ENCODE measurements at regions not wholly inside any gene's neighbourhood (a gene's known extent, or its start where the extent isn't known, plus 50 kb on each side); places are given as distances from the start of the nearest gene placed in this dataset.

GRCh38 chr2:120601566-120601965 lies 134.1 kb upstream of the GLI2 start:
- no peak for DNase-seq (ENCODE audit: low read depth in 2 of 2)

GRCh38 chr2:120602251-120602650 lies 133.4 kb upstream of the GLI2 start:
- no peak for DNase-seq (ENCODE audit: low read depth in 2 of 2)

GRCh38 chr2:120604767-120605166 lies 130.9 kb upstream of the GLI2 start:
- DNase-seq (ENCODE audit: low read depth in 2 of 2): no peak

GRCh38 chr2:120605231-120605935 lies 130.3 kb upstream of the GLI2 start:
- no peak for DNase-seq (ENCODE audit: low read depth in 2 of 2)

DNA sequence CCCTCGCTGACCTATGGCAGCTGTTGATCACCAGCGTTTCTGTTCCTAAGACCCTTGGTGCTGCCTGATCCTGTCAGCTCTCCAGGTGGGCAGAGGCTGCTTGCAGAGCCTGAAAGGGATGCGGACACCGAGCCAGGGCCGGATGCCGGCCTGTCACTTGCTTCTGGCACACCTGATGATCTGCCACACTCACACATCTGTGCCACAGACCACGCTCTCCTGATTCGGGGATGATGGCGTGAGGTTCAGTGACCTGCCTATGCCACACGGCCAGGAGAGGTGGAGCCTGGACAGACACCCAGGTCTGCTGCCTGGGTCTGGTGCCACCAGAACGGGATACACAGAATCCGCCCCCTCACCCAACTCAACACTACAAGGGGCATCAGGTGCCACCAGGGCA lies 129.4 kb upstream of the GLI2 start:
- no peak for DNase-seq (ENCODE audit: low read depth in 2 of 2)

DNA sequence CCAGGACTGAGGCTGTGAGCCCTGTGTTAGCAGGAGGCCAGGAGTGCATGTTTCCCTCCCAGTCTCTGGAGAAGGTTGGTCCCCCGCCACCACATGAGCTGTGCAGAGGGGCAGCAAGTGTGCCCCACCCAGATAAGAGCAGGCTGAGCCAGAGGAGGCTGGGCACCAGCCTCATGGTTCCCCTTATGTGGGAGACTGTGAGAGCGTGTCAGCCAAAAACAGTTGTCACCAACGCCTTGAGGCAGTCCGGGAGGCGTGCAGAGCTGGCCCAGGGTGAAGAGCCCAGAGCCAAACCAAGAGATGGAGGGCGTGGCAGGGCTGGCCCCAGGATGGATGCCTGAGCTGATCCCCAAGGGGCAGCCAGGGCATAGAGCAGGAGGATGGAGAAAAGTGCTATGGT lies 128.7 kb upstream of the GLI2 start:
- no peak for DNase-seq (ENCODE audit: low read depth in 2 of 2)

GRCh38 chr2:120607506-120607905 lies 128.2 kb upstream of the GLI2 start:
- DNase-seq (ENCODE audit: low read depth in 2 of 2): no peak

- DNase-seq (ENCODE audit: low read depth in 2 of 2): no peak
Measured at GRCh38 chr2:120607996-120608395, 127.7 kb upstream of the GLI2 start.

GRCh38 chr2:120609826-120610395 lies 125.8 kb upstream of the GLI2 start:
- DNase-seq (ENCODE audit: low read depth in 2 of 2): no peak

- no peak for DNase-seq (ENCODE audit: low read depth in 2 of 2)
Measured at GRCh38 chr2:120611016-120611415, 124.7 kb upstream of the GLI2 start.

- DNase-seq (ENCODE audit: low read depth in 2 of 2): no peak
Measured at GRCh38 chr2:120611961-120612360, 123.7 kb upstream of the GLI2 start.

- DNase-seq (ENCODE audit: low read depth in 2 of 2): no peak
Measured at GRCh38 chr2:120612471-120612870, 123.2 kb upstream of the GLI2 start.

DNA sequence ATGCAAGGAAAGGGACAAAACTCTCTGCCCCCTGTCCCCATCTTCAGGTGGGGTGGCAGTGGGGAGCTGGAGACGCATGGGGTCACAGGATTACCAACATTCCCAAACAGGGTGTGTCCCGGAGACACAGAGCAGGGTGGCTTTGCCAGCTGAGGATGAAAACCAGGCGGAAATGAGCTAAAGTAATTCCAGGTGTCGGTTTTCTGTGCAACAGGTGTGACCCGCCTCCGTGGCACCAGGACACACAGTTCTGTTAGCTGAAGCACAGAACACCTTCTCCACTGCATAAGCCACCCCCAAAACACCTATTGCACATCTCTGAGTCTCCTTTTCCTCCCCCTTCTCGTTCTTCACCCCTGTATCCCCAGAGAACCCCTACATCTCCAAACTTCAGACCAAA lies 122.7 kb upstream of the GLI2 start:
- DNase-seq (ENCODE audit: low read depth in 2 of 2): no peak

DNA sequence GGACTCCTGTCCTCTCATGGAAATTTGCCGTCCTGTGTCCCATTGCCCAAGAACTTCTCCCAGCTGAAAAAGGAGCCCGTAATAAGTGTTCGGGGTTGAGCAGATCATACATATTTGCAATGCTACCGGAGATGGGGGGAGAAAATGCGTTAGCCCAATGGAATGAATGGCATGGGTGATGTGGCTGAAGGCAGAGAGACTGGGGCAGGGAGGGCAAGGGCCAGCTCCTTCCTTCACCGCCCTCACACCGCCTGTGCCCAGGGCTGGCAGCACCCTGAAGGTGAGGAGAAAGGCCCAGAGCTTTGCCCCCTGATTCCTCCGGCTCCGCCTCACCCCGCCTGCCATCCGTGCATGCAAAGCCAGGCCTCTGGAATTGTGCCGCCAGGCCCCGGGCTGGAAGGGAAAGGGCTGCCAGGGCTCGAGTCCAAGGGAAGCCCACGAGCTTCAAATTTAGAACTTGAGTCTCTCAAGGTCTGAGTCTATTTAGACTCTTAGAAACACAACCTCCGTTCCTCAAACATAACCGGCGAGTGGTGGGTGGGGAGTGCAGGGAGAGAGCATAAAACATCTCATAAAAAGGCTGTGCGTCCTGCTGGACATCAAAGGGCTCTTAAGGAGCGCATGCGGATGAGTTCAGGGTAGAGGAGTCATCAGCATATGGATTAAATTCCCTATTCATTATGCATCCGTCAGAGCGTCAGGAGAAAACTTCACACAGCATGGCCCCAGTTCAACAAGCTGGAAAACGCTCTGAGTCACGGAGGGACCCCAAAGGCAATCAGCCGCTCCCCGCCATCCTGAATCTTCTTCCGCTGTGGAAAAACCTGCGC lies 121.7 kb upstream of the GLI2 start:
- DNase-seq (ENCODE audit: low read depth in 2 of 2): no peak

- DNase-seq (ENCODE audit: low read depth in 2 of 2): no peak
Measured at GRCh38 chr2:120614901-120615300, 120.8 kb upstream of the GLI2 start.

DNA sequence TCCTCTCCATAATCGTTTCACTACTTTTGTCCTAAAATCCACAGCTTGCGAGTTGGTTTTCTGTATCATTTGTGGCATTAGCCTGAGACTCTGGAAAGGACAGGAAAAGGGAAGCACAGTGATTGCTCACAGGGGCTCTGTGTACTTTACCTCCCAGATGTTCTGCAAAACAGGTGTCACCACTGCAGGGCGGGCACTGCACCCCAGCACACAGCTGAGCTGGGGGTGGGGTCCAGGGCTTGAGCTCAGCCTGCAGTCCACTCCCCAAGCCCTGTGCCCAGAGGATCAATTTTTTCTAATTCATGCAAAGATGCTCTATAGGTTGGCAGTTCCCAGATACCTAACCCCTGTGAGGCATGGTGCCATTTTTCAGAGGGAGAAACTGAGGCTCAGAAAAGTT lies 119.4 kb upstream of the GLI2 start:
- no peak for DNase-seq (ENCODE audit: low read depth in 2 of 2)

- no peak for DNase-seq (ENCODE audit: low read depth in 2 of 2)
Measured at GRCh38 chr2:120617055-120617454, 118.6 kb upstream of the GLI2 start.

DNA sequence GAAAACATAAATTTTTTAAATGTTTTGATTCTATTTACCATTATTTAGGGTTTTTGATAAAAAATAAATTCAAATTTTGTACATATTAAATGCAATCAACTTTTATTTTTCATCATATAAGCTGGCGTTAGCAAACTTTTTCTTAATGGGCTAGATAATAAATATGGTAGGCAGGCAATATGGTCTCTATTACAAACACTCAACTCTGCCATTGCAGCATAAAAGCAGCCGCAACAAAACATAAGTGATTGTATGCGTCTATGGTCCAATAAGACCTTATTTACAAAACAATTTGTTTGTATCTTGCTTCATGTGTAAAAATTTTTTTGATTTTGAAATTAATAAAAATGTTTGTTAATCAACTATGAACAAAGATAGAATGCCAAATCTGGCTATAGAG lies 116.8 kb upstream of the GLI2 start:
- DNase-seq (ENCODE audit: low read depth in 2 of 2): no peak

- DNase-seq (ENCODE audit: low read depth in 2 of 2): no peak
Measured at GRCh38 chr2:120619579-120619978, 116.1 kb upstream of the GLI2 start.

DNA sequence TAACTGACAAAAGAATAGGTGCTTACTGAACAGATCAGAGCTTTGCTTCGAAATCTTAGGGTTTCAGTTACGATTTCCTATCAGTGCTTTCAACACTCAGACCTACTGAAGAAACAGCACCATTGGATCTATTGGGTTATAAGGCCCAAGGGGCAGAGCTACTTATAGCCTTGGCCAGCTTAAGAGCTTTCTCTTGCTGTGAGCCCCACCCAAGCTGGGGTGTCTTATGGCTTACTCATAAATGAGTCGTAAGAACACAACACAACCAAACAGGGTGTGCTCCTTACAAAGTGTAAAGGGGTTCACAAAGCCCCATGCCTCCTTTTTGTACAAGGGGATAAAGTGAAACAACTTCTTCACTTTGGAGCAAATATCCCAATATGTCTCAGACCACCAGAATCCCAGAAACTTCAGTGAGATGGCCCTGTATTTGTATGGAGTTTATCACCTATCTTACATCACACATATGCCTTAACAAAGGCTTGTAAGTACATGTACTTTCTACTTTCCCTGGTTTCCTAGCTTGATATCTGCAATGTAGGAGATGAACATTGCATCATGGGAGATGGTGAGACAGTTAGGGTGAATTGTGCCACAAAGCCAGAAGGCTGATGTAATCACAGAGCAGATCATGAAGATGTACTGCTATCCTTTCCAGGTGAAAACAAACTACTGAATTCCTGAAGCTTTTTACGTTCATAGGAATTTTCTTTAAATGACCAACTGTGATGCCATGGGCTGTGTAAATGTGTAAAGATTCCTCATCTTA lies 115.5 kb upstream of the GLI2 start:
- no peak for DNase-seq (ENCODE audit: low read depth in 2 of 2)

DNA sequence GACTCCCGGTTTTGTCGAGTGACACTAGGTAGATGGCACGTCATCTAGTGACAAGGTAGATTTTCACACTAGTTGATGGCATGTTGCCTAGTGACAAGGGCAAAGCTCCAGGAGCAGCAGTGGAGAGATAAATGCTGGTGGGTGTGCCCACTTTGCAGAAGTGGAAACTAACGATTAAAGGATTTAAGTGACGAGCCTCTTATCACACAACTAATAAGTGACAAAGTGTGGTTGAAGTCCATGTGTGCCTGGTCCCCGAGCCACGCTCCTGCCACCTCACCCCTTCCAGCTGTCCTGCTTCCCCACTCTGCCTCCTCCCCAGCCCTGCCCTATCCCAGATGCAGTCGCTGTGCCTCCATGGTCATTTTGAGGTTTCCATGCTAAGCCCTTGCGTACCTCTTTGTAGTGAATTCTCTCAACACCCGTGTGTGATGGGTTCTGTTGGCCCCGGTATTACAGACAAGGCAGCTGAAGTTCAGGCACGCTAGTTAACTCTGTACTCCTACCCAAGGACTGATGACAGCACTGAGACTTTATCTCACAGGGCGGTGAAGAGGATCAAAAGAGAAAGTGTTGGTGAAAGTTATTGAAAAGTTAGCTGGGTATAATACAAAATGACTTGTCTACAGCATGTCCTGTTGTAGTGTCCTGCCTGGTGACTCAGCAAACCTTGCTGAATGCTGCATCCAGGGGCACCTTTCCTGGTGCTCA lies 113.4 kb upstream of the GLI2 start:
- DNase-seq (ENCODE audit: low read depth in 2 of 2): no peak

All from dermis microvascular lymphatic vessel endothelial cell (primary cell).